Dendritic cell treated with granulocyte-macrophage colony-stimulating factor and Interleukin-4, amounts not matched to agents 40 ng/mL and 50 ng/mL, for 4 days (primary cell): ENCODE measurements at regions not wholly inside any gene's neighbourhood (a gene's known extent, or its start where the extent isn't known, plus 50 kb on each side); places are given as distances from the start of the nearest gene placed in this dataset.

Source experiments
- H3K27ac Mint-ChIP-seq: one replicate; pipeline ENCODE4 v1.8.0; 2022; ENCODE audit warnings: mild to moderate bottlenecking, mixed read lengths
- H3K27me3 Mint-ChIP-seq: one replicate; pipeline ENCODE4 v1.8.0; 2022; ENCODE audit warnings: mild to moderate bottlenecking, mixed read lengths
- H3K36me3 Mint-ChIP-seq: one replicate; pipeline ENCODE4 v1.8.0; 2022; ENCODE audit warnings: low read depth, mixed read lengths
- H3K4me1 Mint-ChIP-seq: one replicate; pipeline ENCODE4 v1.8.0; 2022; ENCODE audit warnings: low read depth, mixed read lengths
- H3K4me3 Mint-ChIP-seq: one replicate; pipeline ENCODE4 v1.8.0; 2022; ENCODE audit warnings: mild to moderate bottlenecking, moderate library complexity, mixed read lengths
- H3K9me3 Mint-ChIP-seq: one replicate; pipeline ENCODE4 v1.8.0; 2022; ENCODE audit warnings: mixed read lengths
- intact Hi-C: fragments of 100-400 bp; cut with micrococcal nuclease; formaldehyde crosslinking; loops from one replicate; pipeline ENCODE4 v1.15.0; 2022

- intact Hi-C loops = no loop called here
- no peak overlapping the region for H3K27ac Mint-ChIP-seq
- no peak overlapping the region for H3K4me3 Mint-ChIP-seq
These were observed 72.1 kb upstream of the ZNF618 start for GRCh38 chr9:113803811-113804589.

GRCh38 chr9:113805486-113806132 is 70.5 kb upstream of the ZNF618 start:
- no peaks in the 10 kb centered on the region for H3K36me3 Mint-ChIP-seq
- H3K4me1 Mint-ChIP-seq = peaks cover 5% of the 10 kb centered on the region
- peaks cover 3% of the 10 kb centered on the region for H3K27me3 Mint-ChIP-seq
- no peak overlapping the region for H3K4me3 Mint-ChIP-seq
- H3K9me3 Mint-ChIP-seq = no peaks in the 10 kb centered on the region
- no peak overlapping the region for H3K27ac Mint-ChIP-seq
- intact Hi-C loops = loop anchor here (2.0 to 5.0 kb wide), 2 partner anchors 157 to 227 kb away; no protein-coding TSS in a partner anchor

More at GRCh38 chr9:113803811-113804589, 72.1 kb upstream of the ZNF618 start:
- no peaks in the 10 kb centered on the region for H3K36me3 Mint-ChIP-seq
- peaks cover 5% of the 10 kb centered on the region for H3K4me1 Mint-ChIP-seq
- no peaks in the 10 kb centered on the region for H3K9me3 Mint-ChIP-seq
- peaks cover 3% of the 10 kb centered on the region for H3K27me3 Mint-ChIP-seq

GRCh38 chr9:113807173-113808061 is 68.7 kb upstream of the ZNF618 start:
- H3K27me3 Mint-ChIP-seq = peaks cover 3% of the 10 kb centered on the region
- no peaks in the 10 kb centered on the region for H3K9me3 Mint-ChIP-seq
- peak overlapping the region; percentile 53 for H3K4me3 Mint-ChIP-seq
- H3K36me3 Mint-ChIP-seq = no peaks in the 10 kb centered on the region
- intact Hi-C loops = loop anchor here (1.0 to 5.0 kb wide), 3 partner anchors 69 to 225 kb away; partner anchors contain the start of gene ZNF618
- H3K27ac Mint-ChIP-seq = no peak overlapping the region
- peaks cover 5% of the 10 kb centered on the region for H3K4me1 Mint-ChIP-seq

- Mint-ChIP-seq H3K4me3 (no peak overlapping the region), H3K4me1 (peaks cover 5% of the 10 kb centered on the region), H3K9me3 (no peaks in the 10 kb centered on the region), H3K27me3 (peaks cover 4% of the 10 kb centered on the region), H3K27ac (no peak overlapping the region), H3K36me3 (no peaks in the 10 kb centered on the region)
- intact Hi-C loops = loop anchor here (5.0 kb wide), 1 partner anchor 154 kb away; no protein-coding TSS in a partner anchor
These were observed 67.4 kb upstream of the ZNF618 start for GRCh38 chr9:113808391-113809358.

GRCh38 chr9:113817171-113817570 is 58.9 kb upstream of the ZNF618 start:
- no peak overlapping the region for H3K4me3 Mint-ChIP-seq
- no peak overlapping the region for H3K27ac Mint-ChIP-seq
- H3K9me3 Mint-ChIP-seq = no peaks in the 10 kb centered on the region
- no peaks in the 10 kb centered on the region for H3K36me3 Mint-ChIP-seq
- peaks cover 4% of the 10 kb centered on the region for H3K27me3 Mint-ChIP-seq
- no peaks in the 10 kb centered on the region for H3K4me1 Mint-ChIP-seq
- intact Hi-C loops = no loop called here

GRCh38 chr9:113818391-113818790 is 57.7 kb upstream of the ZNF618 start:
- H3K27ac Mint-ChIP-seq = no peak overlapping the region
- intact Hi-C loops = no loop called here
- no peaks in the 10 kb centered on the region for H3K36me3 Mint-ChIP-seq
- H3K27me3 Mint-ChIP-seq = peaks cover 3% of the 10 kb centered on the region
- H3K9me3 Mint-ChIP-seq = peaks cover 2% of the 10 kb centered on the region
- H3K4me3 Mint-ChIP-seq = no peak overlapping the region
- H3K4me1 Mint-ChIP-seq = no peaks in the 10 kb centered on the region

- intact Hi-C loops = no loop called here
- peaks cover 2% of the 10 kb centered on the region for H3K27me3 Mint-ChIP-seq
- no peaks in the 10 kb centered on the region for H3K4me1 Mint-ChIP-seq
- no peaks in the 10 kb centered on the region for H3K36me3 Mint-ChIP-seq
- H3K9me3 Mint-ChIP-seq = peaks cover 35% of the 10 kb centered on the region
- no peak overlapping the region for H3K27ac Mint-ChIP-seq
- no peak overlapping the region for H3K4me3 Mint-ChIP-seq
These were observed 53.8 kb upstream of the ZNF618 start for GRCh38 chr9:113822315-113822714.

GRCh38 chr9:113823421-113823820 is 52.7 kb upstream of the ZNF618 start:
- Mint-ChIP-seq H3K27ac (no peak overlapping the region), H3K27me3 (peaks cover 2% of the 10 kb centered on the region), H3K4me3 (no peak overlapping the region), H3K9me3 (peaks cover 35% of the 10 kb centered on the region), H3K36me3 (no peaks in the 10 kb centered on the region), H3K4me1 (peaks cover 7% of the 10 kb centered on the region)
- intact Hi-C loops = no loop called here
